ENCODE measurements at regions not wholly inside any gene's neighbourhood (a gene's known extent, or its start where the extent isn't known, plus 50 kb on each side); places are given as distances from the start of the nearest gene placed in this dataset.

DNA sequence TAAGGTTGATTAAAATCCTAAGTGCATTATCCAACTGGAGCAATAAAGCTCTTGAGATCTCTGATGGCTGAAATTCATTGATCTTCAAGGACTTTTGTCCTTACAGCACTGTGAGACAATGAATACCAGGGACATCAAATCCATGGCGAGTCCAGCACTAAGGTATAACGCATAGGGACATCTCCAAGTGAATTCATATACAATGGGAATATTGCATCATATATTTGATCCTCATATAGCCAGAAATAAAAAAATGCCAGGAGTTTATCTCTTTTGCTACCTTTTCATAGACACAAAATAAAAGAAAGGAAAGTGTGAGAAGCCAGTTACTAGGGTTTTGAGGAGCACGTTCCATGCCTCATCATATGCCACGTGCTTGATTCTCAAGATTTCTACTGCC, 112.5 kb upstream of the CDH13 start (continued):
- TF ChIP-seq, protein P1, sequence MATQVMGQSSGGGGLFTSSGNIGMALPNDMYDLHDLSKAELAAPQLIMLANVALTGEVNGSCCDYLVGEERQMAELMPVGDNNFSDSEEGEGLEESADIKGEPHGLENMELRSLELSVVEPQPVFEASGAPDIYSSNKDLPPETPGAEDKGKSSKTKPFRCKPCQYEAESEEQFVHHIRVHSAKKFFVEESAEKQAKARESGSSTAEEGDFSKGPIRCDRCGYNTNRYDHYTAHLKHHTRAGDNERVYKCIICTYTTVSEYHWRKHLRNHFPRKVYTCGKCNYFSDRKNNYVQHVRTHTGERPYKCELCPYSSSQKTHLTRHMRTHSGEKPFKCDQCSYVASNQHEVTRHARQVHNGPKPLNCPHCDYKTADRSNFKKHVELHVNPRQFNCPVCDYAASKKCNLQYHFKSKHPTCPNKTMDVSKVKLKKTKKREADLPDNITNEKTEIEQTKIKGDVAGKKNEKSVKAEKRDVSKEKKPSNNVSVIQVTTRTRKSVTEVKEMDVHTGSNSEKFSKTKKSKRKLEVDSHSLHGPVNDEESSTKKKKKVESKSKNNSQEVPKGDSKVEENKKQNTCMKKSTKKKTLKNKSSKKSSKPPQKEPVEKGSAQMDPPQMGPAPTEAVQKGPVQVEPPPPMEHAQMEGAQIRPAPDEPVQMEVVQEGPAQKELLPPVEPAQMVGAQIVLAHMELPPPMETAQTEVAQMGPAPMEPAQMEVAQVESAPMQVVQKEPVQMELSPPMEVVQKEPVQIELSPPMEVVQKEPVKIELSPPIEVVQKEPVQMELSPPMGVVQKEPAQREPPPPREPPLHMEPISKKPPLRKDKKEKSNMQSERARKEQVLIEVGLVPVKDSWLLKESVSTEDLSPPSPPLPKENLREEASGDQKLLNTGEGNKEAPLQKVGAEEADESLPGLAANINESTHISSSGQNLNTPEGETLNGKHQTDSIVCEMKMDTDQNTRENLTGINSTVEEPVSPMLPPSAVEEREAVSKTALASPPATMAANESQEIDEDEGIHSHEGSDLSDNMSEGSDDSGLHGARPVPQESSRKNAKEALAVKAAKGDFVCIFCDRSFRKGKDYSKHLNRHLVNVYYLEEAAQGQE (IDR thresholded peaks at IDR 0.05; ENCODE audit: borderline replicate concordance): no peak
- TF ChIP-seq, protein P1 (CRISPR knock-in tag; IDR thresholded peaks at IDR 0.05; ENCODE audit: low read depth): no peak
- peak; percentile 33; the same call in 1 of the 2 replicates for TF ChIP-seq CEBPB (tag; IDR thresholded peaks at IDR 0.05)
- TF ChIP-seq, protein P2, sequence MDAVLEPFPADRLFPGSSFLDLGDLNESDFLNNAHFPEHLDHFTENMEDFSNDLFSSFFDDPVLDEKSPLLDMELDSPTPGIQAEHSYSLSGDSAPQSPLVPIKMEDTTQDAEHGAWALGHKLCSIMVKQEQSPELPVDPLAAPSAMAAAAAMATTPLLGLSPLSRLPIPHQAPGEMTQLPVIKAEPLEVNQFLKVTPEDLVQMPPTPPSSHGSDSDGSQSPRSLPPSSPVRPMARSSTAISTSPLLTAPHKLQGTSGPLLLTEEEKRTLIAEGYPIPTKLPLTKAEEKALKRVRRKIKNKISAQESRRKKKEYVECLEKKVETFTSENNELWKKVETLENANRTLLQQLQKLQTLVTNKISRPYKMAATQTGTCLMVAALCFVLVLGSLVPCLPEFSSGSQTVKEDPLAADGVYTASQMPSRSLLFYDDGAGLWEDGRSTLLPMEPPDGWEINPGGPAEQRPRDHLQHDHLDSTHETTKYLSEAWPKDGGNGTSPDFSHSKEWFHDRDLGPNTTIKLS (IDR thresholded peaks at IDR 0.05; ENCODE audit: borderline replicate concordance, low read depth): no peak
- no peak for TF ChIP-seq ZNF79 (CRISPR knock-in tag; IDR thresholded peaks at IDR 0.05; ENCODE audit: low read depth)
- TF ChIP-seq RHOXF2B (CRISPR knock-in tag; conservative IDR thresholded peaks at IDR 0.05): no peak
- no peak for TF ChIP-seq CBX5 (IDR thresholded peaks at IDR 0.05; ENCODE audit: borderline replicate concordance, low read depth)
- TF ChIP-seq, protein P3, sequence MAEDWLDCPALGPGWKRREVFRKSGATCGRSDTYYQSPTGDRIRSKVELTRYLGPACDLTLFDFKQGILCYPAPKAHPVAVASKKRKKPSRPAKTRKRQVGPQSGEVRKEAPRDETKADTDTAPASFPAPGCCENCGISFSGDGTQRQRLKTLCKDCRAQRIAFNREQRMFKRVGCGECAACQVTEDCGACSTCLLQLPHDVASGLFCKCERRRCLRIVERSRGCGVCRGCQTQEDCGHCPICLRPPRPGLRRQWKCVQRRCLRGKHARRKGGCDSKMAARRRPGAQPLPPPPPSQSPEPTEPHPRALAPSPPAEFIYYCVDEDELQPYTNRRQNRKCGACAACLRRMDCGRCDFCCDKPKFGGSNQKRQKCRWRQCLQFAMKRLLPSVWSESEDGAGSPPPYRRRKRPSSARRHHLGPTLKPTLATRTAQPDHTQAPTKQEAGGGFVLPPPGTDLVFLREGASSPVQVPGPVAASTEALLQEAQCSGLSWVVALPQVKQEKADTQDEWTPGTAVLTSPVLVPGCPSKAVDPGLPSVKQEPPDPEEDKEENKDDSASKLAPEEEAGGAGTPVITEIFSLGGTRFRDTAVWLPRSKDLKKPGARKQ (CRISPR knock-in tag; IDR thresholded peaks at IDR 0.05): no peak
- no peak for TF ChIP-seq CEBPG (CRISPR knock-in tag; IDR thresholded peaks at IDR 0.05)
- TF ChIP-seq CEBPG (tag; conservative IDR thresholded peaks at IDR 0.05 in 1 of 2, IDR thresholded peaks at IDR 0.05 in 1 of 2): peak; percentile 10 to 69; a peak in 2 of 4 replicates
- no peak for TF ChIP-seq EP300 (IDR thresholded peaks at IDR 0.05; ENCODE audit: low read length)

Measured in K562 (cell line).